ENCODE measurements at regions not wholly inside any gene's neighbourhood (a gene's known extent, or its start where the extent isn't known, plus 50 kb on each side); places are given as distances from the start of the nearest gene placed in this dataset.

GRCh38 chr15:46242935-46243334 is 608.1 kb downstream of the SQOR start:
- no peak for DNase-seq (ENCODE audit: low spot score)

- DNase-seq (ENCODE audit: low spot score) = no peak
Measured at GRCh38 chr15:46251903-46252302, 617.1 kb downstream of the SQOR start.

GRCh38 chr15:46258056-46258455 is 623.2 kb downstream of the SQOR start:
- DNase-seq (ENCODE audit: low spot score) = no peak

GRCh38 chr15:46260937-46261336 is 626.1 kb downstream of the SQOR start:
- DNase-seq (ENCODE audit: low spot score) = no peak

GRCh38 chr15:46265664-46266347 is 631.0 kb downstream of the SQOR start:
- no peak for DNase-seq (ENCODE audit: low spot score)

GRCh38 chr15:46266661-46267060 is 631.8 kb downstream of the SQOR start:
- no peak for DNase-seq (ENCODE audit: low spot score)

GRCh38 chr15:46270481-46271147 is 635.8 kb downstream of the SQOR start:
- DNase-seq (ENCODE audit: low spot score) = no peak

- DNase-seq (ENCODE audit: low spot score) = no peak
Measured at GRCh38 chr15:46275701-46276100, 640.9 kb downstream of the SQOR start.

- DNase-seq (ENCODE audit: low spot score) = no peak
Measured at GRCh38 chr15:46277451-46277850, 642.6 kb downstream of the SQOR start.

GRCh38 chr15:46278062-46278461 is 643.2 kb downstream of the SQOR start:
- no peak for DNase-seq (ENCODE audit: low spot score)

- no peak for DNase-seq (ENCODE audit: low spot score)
Measured at GRCh38 chr15:46278486-46279090, 643.8 kb downstream of the SQOR start.

GRCh38 chr15:46280762-46281542 is 646.1 kb downstream of the SQOR start:
- no peak for DNase-seq (ENCODE audit: low spot score)

- DNase-seq (ENCODE audit: low spot score) = no peak
Measured at GRCh38 chr15:46293550-46293949, 658.7 kb downstream of the SQOR start.

- DNase-seq (ENCODE audit: low spot score) = no peak
Measured at GRCh38 chr15:46296002-46296401, 661.2 kb downstream of the SQOR start.

- no peak for DNase-seq (ENCODE audit: low spot score)
Measured at GRCh38 chr15:46296797-46297196, 662.0 kb downstream of the SQOR start.

- DNase-seq (ENCODE audit: low spot score) = no peak
Measured at GRCh38 chr15:46297766-46298165, 662.9 kb downstream of the SQOR start.

GRCh38 chr15:46300716-46301115 is 665.9 kb downstream of the SQOR start:
- DNase-seq (ENCODE audit: low spot score) = no peak

- no peak for DNase-seq (ENCODE audit: low spot score)
Measured at GRCh38 chr15:46301291-46301690, 666.5 kb downstream of the SQOR start.

- no peak for DNase-seq (ENCODE audit: low spot score)
Measured at GRCh38 chr15:46301826-46302225, 667.0 kb downstream of the SQOR start.

GRCh38 chr15:46304321-46304720 is 669.5 kb downstream of the SQOR start:
- peak; percentile 22 for DNase-seq (ENCODE audit: low spot score)

GRCh38 chr15:46307746-46308145 is 672.9 kb downstream of the SQOR start:
- DNase-seq (ENCODE audit: low spot score) = no peak

- no peak for DNase-seq (ENCODE audit: low spot score)
Measured at GRCh38 chr15:46309914-46310313, 675.1 kb downstream of the SQOR start.
